BE2C (cell line): ENCODE measurements at regions not wholly inside any gene's neighbourhood (a gene's known extent, or its start where the extent isn't known, plus 50 kb on each side); places are given as distances from the start of the nearest gene placed in this dataset.
A peak's percentile ranks its signal among the peaks of the same experiment; 100 is the strongest.

Experiments
- DNase-seq: peaks from one replicate; pipeline ENCODE4 v3.0.0-alpha.2; 2020
- H3K27me3 ChIP-seq: fragments of 250-450 bp; sonication (Bioruptor Pico); 2 replicates; pipeline ENCODE4 v1.5.1; 2020; ENCODE audit warnings: mild to moderate bottlenecking
- H3K36me3 ChIP-seq: fragments of 250-450 bp; sonication (Bioruptor Pico); 2 replicates; pipeline ENCODE4 v1.5.1; 2020; ENCODE audit warnings: mild to moderate bottlenecking
- H3K4me1 ChIP-seq: fragments of 250-450 bp; sonication (Bioruptor Pico); 2 replicates; pipeline ENCODE4 v1.5.1; 2020
- H3K4me3 ChIP-seq: 2 replicates; pipeline ENCODE4 v1.5.1; 2011; ENCODE audit warnings: low read depth, low read length
- H3K9me3 ChIP-seq: fragments of 250-450 bp; sonication (Bioruptor Pico); 2 replicates; pipeline ENCODE4 v1.5.1; 2020
- CTCF ChIP-seq: IDR thresholded peaks from 2 replicates; pipeline ENCODE4 v1.5.1; 2012; ENCODE audit warnings: mild to moderate bottlenecking, low read depth, low read length

- no peak for DNase-seq
- no peaks in the 10 kb centered on the region for H3K4me1 ChIP-seq
- H3K9me3 ChIP-seq, result no peaks in the 10 kb centered on the region
- H3K4me3 ChIP-seq, result no peak overlapping the region
- no peak for TF ChIP-seq CTCF
- H3K36me3 ChIP-seq, result no peaks in the 10 kb centered on the region
- no peaks in the 10 kb centered on the region for H3K27me3 ChIP-seq
Observed at GRCh38 chr12:93164103-93164880, 213.4 kb upstream of the NUDT4 start.

GRCh38 chr12:93165384-93165932 is 212.3 kb upstream of the NUDT4 start:
- TF ChIP-seq CTCF, result no peak
- no peak for DNase-seq

GRCh38 chr12:93166541-93167307 is 211.0 kb upstream of the NUDT4 start:
- Histone ChIP-seq H3K9me3 (no peaks in the 10 kb centered on the region), H3K4me1 (no peaks in the 10 kb centered on the region), H3K4me3 (no peak overlapping the region), H3K27me3 (no peaks in the 10 kb centered on the region), H3K36me3 (no peaks in the 10 kb centered on the region)
- no peak for TF ChIP-seq CTCF
- no peak for DNase-seq

More at GRCh38 chr12:93165384-93165932, 212.3 kb upstream of the NUDT4 start:
- Histone ChIP-seq H3K9me3 (no peaks in the 10 kb centered on the region), H3K4me3 (no peak overlapping the region), H3K36me3 (no peaks in the 10 kb centered on the region), H3K4me1 (no peaks in the 10 kb centered on the region), H3K27me3 (no peaks in the 10 kb centered on the region)

- no peak for TF ChIP-seq CTCF
- Histone ChIP-seq H3K36me3 (no peaks in the 10 kb centered on the region), H3K4me3 (no peak overlapping the region), H3K4me1 (no peaks in the 10 kb centered on the region), H3K27me3 (no peaks in the 10 kb centered on the region), H3K9me3 (no peaks in the 10 kb centered on the region)
- no peak for DNase-seq
Observed at GRCh38 chr12:93167331-93167730, 210.4 kb upstream of the NUDT4 start.

GRCh38 chr12:93167841-93168492 is 209.8 kb upstream of the NUDT4 start:
- TF ChIP-seq CTCF, result no peak
- no peak for DNase-seq
- no peaks in the 10 kb centered on the region for H3K36me3 ChIP-seq
- H3K4me1 ChIP-seq, result no peaks in the 10 kb centered on the region; the same call in 1 of the 2 replicates
- H3K4me3 ChIP-seq, result peak overlapping the region; percentile 37
- no peaks in the 10 kb centered on the region for H3K27me3 ChIP-seq
- H3K9me3 ChIP-seq, result no peaks in the 10 kb centered on the region
